Neuron (in vitro differentiated cells): ENCODE measurements at regions not wholly inside any gene's neighbourhood (a gene's known extent, or its start where the extent isn't known, plus 50 kb on each side); places are given as distances from the start of the nearest gene placed in this dataset.

Experiments used
- H2AFZ ChIP-seq: one replicate; pipeline ENCODE4 v1.6.1; 2013; ENCODE audit warnings: low read depth, mild to moderate bottlenecking, inconsistent platforms, low read length, moderate library complexity
- H3K27me3 ChIP-seq: one replicate; pipeline ENCODE4 v1.6.1; 2013; ENCODE audit warnings: low read length; ENCODE audit not compliant: insufficient read depth
- H3K36me3 ChIP-seq: one replicate; pipeline ENCODE4 v1.6.1; 2013; ENCODE audit warnings: low read length; ENCODE audit not compliant: insufficient read depth
- H3K4me1 ChIP-seq: one replicate; pipeline ENCODE4 v1.6.1; 2013; ENCODE audit warnings: low read length; ENCODE audit not compliant: insufficient read depth
- H3K4me3 ChIP-seq: 2 replicates; pipeline ENCODE4 v1.5.1; 2013; ENCODE audit warnings: mild to moderate bottlenecking, low read length, moderate library complexity
- H3K9me3 ChIP-seq: one replicate; pipeline ENCODE4 v1.6.1; 2013; ENCODE audit warnings: low read length

GRCh38 chr4:31411565-31411964 lies 691.4 kb downstream of the PCDH7 start:
- Histone ChIP-seq H3K4me3 (no peak overlapping the region), H3K27me3 (no peaks in the 10 kb centered on the region), H2AFZ (no peak overlapping the region), H3K4me1 (peaks cover 2% of the 10 kb centered on the region), H3K9me3 (no peaks in the 10 kb centered on the region), H3K36me3 (no peaks in the 10 kb centered on the region)

DNA sequence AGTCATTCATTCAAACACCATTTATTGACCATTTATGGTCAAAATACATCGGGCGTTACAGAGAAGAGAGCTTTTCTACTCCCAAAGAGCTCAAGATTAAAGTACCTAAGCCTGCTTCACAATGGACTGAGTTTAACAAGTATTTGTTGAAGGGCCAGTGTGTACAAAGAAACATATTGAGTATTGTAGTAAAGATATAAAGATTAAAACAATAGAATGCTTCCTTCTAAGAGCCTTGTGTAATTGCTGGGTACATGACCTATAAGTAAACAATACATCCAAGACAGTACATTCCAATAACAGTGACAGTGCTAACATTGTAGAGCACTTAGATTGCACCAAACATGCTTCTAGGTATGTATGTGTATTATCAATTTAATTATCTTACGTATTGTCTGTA lies 695.5 kb downstream of the PCDH7 start:
- Histone ChIP-seq H3K4me1 (peaks cover 8% of the 10 kb centered on the region), H3K9me3 (no peaks in the 10 kb centered on the region), H3K36me3 (no peaks in the 10 kb centered on the region), H2AFZ (no peak overlapping the region), H3K4me3 (no peak overlapping the region), H3K27me3 (no peaks in the 10 kb centered on the region)

DNA sequence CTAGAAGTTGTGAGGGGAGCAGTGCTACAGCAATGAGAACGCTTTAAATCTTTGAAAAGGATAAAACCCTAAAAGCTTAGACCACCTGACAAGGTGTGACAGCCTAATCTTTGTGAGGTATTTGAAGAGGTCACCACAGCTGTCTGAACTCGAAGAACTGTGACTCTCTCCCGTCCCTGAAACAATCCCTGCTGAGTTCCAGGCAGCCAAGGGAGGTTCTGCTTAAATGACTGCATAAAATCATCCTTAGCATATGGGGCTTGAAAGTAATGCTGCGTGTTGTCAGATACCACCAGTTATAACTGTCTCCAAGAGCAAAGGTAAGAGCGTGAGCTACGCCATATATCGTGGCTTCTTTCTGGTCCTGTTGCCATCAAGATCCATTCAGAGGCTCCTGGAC lies 696.3 kb downstream of the PCDH7 start:
- Histone ChIP-seq H3K9me3 (no peaks in the 10 kb centered on the region), H3K4me3 (no peak overlapping the region), H3K4me1 (peaks cover 8% of the 10 kb centered on the region), H2AFZ (peak overlapping the region; percentile 56), H3K36me3 (no peaks in the 10 kb centered on the region), H3K27me3 (no peaks in the 10 kb centered on the region)

GRCh38 chr4:31417040-31417439 lies 696.9 kb downstream of the PCDH7 start:
- H3K9me3 ChIP-seq: no peaks in the 10 kb centered on the region
- H3K4me3 ChIP-seq: no peak overlapping the region
- H3K4me1 ChIP-seq: peaks cover 8% of the 10 kb centered on the region
- H3K27me3 ChIP-seq: no peaks in the 10 kb centered on the region
- no peaks in the 10 kb centered on the region for H3K36me3 ChIP-seq
- H2AFZ ChIP-seq: peak overlapping the region; percentile 56

DNA sequence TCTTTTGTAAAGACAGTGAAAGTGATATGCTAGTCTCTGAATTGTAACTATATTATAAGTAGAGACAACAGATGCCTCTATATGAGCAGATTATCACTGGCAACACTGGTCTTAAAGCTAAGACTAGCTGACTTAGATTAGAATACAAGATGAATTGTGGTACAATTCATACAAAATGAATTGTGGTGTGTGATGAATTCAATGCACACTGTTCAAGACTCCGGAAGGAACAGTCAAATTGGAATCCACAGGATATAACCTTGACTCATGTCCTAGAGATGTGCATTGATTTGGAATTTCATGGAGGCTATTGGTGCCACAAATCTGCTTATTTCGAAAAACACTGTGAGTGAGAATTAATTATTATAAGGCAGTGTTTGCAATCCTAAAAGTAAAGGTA lies 701.8 kb downstream of the PCDH7 start:
- H3K9me3 ChIP-seq: no peaks in the 10 kb centered on the region
- no peaks in the 10 kb centered on the region for H3K36me3 ChIP-seq
- H3K27me3 ChIP-seq: no peaks in the 10 kb centered on the region
- H3K4me3 ChIP-seq: no peak overlapping the region
- no peak overlapping the region for H2AFZ ChIP-seq
- peaks cover 2% of the 10 kb centered on the region for H3K4me1 ChIP-seq

DNA sequence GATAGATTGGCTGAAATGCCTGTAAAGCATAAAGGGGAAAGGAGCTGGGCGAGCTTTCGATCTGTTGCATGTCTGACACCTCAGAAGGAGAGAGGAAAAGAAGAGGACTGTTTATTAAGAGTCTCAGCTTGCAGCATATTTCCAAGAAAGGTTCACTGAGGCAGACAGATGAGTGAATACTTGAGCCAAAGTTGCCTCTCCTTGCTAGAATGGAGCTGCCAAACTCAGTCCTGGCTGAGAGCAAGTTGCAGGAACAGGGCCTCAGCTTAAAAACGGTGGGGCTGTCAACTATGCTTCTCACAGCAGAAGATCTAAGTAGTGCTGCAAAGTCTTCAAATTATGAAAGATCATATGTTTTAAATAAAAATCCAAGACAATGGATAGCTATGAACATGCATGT lies 707.5 kb downstream of the PCDH7 start:
- H3K36me3 ChIP-seq: no peaks in the 10 kb centered on the region
- peak overlapping the region; percentile 43 for H2AFZ ChIP-seq
- no peaks in the 10 kb centered on the region for H3K9me3 ChIP-seq
- H3K27me3 ChIP-seq: no peaks in the 10 kb centered on the region
- no peak overlapping the region for H3K4me3 ChIP-seq
- peaks cover 7% of the 10 kb centered on the region for H3K4me1 ChIP-seq

DNA sequence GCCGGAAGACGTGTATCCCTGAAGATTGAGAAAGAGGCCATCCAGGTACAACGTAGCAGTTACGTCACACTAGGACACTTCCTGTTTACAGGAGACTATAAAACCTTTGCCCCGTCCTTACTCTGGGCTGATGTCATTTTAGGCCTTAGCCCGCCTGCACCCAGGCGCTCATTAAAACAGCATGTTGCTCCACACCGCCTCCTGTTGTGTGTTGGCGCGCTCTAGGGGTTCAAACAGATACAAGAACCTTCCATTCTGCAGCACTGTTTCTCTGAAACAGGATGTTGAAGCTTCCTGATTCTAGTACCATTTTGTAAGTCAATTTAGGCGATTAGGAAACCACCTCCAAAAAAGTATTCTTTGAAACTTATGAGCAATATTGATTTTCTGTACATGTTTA lies 722.1 kb downstream of the PCDH7 start:
- H3K4me1 ChIP-seq: no peaks in the 10 kb centered on the region
- H3K4me3 ChIP-seq: no peak overlapping the region
- H3K27me3 ChIP-seq: no peaks in the 10 kb centered on the region
- no peak overlapping the region for H2AFZ ChIP-seq
- H3K9me3 ChIP-seq: no peaks in the 10 kb centered on the region
- no peaks in the 10 kb centered on the region for H3K36me3 ChIP-seq

- Histone ChIP-seq H3K9me3 (no peaks in the 10 kb centered on the region), H3K36me3 (no peaks in the 10 kb centered on the region), H3K4me1 (no peaks in the 10 kb centered on the region), H3K4me3 (no peak overlapping the region), H2AFZ (no peak overlapping the region), H3K27me3 (no peaks in the 10 kb centered on the region)
These were observed 725.4 kb downstream of the PCDH7 start for GRCh38 chr4:31445526-31445925.

DNA sequence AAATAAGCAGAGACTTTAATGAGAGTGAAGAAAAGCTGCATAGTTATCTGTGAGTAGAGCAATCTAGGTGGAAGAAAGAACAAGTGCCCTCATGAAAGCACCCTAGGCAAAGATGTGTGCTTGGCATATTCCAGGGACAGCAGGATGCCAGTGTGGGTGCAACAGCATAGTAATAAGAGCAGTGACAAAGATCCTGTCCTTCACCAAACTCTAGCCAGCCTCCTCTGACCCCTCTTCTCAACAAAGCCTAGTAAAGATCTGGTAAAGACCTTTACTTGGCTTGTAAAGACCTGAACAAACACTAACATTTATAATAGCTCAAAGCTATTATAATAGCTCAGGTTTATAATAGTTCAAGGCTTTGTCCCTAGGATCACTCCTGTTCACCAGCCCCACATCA lies 735.4 kb downstream of the PCDH7 start:
- Histone ChIP-seq H3K27me3 (no peaks in the 10 kb centered on the region), H3K4me1 (no peaks in the 10 kb centered on the region), H3K9me3 (no peaks in the 10 kb centered on the region), H3K36me3 (no peaks in the 10 kb centered on the region), H2AFZ (peak overlapping the region; percentile 5), H3K4me3 (no peak overlapping the region)

GRCh38 chr4:31458813-31459212 lies 738.6 kb downstream of the PCDH7 start:
- H3K4me1 ChIP-seq: no peaks in the 10 kb centered on the region
- H2AFZ ChIP-seq: no peak overlapping the region
- no peaks in the 10 kb centered on the region for H3K36me3 ChIP-seq
- H3K4me3 ChIP-seq: no peak overlapping the region
- no peaks in the 10 kb centered on the region for H3K27me3 ChIP-seq
- H3K9me3 ChIP-seq: no peaks in the 10 kb centered on the region

- H3K9me3 ChIP-seq: no peaks in the 10 kb centered on the region
- H3K27me3 ChIP-seq: no peaks in the 10 kb centered on the region
- H2AFZ ChIP-seq: no peak overlapping the region
- H3K36me3 ChIP-seq: no peaks in the 10 kb centered on the region
- H3K4me1 ChIP-seq: no peaks in the 10 kb centered on the region
- H3K4me3 ChIP-seq: no peak overlapping the region
These were observed 741.3 kb downstream of the PCDH7 start for GRCh38 chr4:31461421-31461820.

GRCh38 chr4:31467781-31468180 lies 747.6 kb downstream of the PCDH7 start:
- no peaks in the 10 kb centered on the region for H3K4me1 ChIP-seq
- no peak overlapping the region for H2AFZ ChIP-seq
- H3K36me3 ChIP-seq: no peaks in the 10 kb centered on the region
- peaks cover 2% of the 10 kb centered on the region for H3K9me3 ChIP-seq
- H3K27me3 ChIP-seq: no peaks in the 10 kb centered on the region
- H3K4me3 ChIP-seq: no peak overlapping the region

- H3K36me3 ChIP-seq: no peaks in the 10 kb centered on the region
These were observed 754.1 kb downstream of the PCDH7 start for GRCh38 chr4:31474221-31474620.

DNA sequence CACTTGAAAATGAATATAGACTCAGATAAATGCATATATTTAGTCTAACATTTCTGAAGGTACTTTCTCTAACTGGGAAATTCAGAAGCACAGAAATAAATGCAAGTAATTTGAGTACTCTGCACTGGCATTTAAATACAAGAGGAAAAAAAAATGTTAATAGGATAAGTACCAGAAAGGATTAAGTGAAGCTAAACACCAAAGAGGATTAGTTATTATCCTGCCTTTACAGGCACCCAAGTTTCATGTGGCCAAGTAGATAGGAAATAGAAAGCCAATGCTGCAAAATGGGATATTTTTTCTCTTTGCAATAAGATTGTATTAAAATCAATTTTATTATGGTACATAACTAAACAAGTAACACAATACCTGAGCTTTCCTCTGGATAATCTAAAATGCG lies 762.5 kb downstream of the PCDH7 start:
- Histone ChIP-seq H3K27me3 (no peaks in the 10 kb centered on the region), H2AFZ (no peak overlapping the region), H3K4me1 (no peaks in the 10 kb centered on the region), H3K9me3 (no peaks in the 10 kb centered on the region), H3K4me3 (no peak overlapping the region), H3K36me3 (no peaks in the 10 kb centered on the region)

More at GRCh38 chr4:31474221-31474620, 754.1 kb downstream of the PCDH7 start:
- H3K4me1 ChIP-seq: no peaks in the 10 kb centered on the region
- H2AFZ ChIP-seq: no peak overlapping the region
- no peak overlapping the region for H3K4me3 ChIP-seq
- no peaks in the 10 kb centered on the region for H3K27me3 ChIP-seq
- H3K9me3 ChIP-seq: no peaks in the 10 kb centered on the region
